B cell (primary cell): ENCODE measurements at regions not wholly inside any gene's neighbourhood (a gene's known extent, or its start where the extent isn't known, plus 50 kb on each side); places are given as distances from the start of the nearest gene placed in this dataset.

Experiments
- ATAC-seq: fragments of 200-7000 bp; cut with Tn5 transposase; one replicate; pipeline ENCODE4 v1.10.0; 2021; ENCODE audit warnings: low read depth, mild to moderate bottlenecking, moderate number of reproducible peaks, moderate library complexity
- CTCF ChIA-PET: fragments of 350-600 bp; sonication (Branson Sonifier 250); formaldehyde crosslinking; loops from one replicate; lab custom pipeline; 2021; ENCODE audit warnings: antibody characterized with exemption, inconsistent platforms; lab: Charles Lee
- POLR2A ChIA-PET: fragments of 350-600 bp; sonication (Branson Sonifier 250); formaldehyde crosslinking; loops from one replicate; lab custom pipeline; 2021; ENCODE audit warnings: antibody characterized with exemption; lab: Charles Lee
- DNase-seq: peaks from one replicate; pipeline ENCODE4 v3.0.0; 2013
- H2AFZ ChIP-seq: 2 replicates; pipeline ENCODE4 v1.6.1; 2012; ENCODE audit warnings: mild to moderate bottlenecking, low read depth, low read length; ENCODE audit not compliant: insufficient read depth, poor library complexity, severe bottlenecking
- H3K27ac ChIP-seq, 2 donors: 1 replicate in 1 of 2; 2 replicates in 1 of 2; pipeline ENCODE4 v1.5.1; 2012 to 2013; ENCODE audit warnings: low read length in 2 of 2, mild to moderate bottlenecking in 2 of 2, moderate library complexity in 1 of 2
- H3K27me3 ChIP-seq, 4 experiments: fragments of 200-600 bp in 1 of 4; sonication (generic) in 1 of 4; replicated peaks in 1 of 4; 1 replicate in 2 of 4; 2 replicates in 2 of 4; pipeline versions ENCODE4 v1.6.1 to v1.7.0; 2013 to 2016; ENCODE audit warnings: low read length in 3 of 4, mild to moderate bottlenecking in 2 of 4, mixed read lengths in 1 of 4, moderate library complexity in 1 of 4; ENCODE audit not compliant: insufficient read depth in 4 of 4, control insufficient read depth in 3 of 4; ENCODE audit errors: control extremely low read depth in 1 of 4
- H3K36me3 ChIP-seq, 2 experiments: replicated peaks in 1 of 2; 1 replicate in 1 of 2; 2 replicates in 1 of 2; pipeline versions ENCODE4 v1.6.1 to v1.7.1; 2013; ENCODE audit warnings: low read length in 1 of 2; ENCODE audit not compliant: insufficient read depth in 2 of 2, control insufficient read depth in 1 of 2; ENCODE audit errors: control extremely low read depth in 1 of 2, extremely low read depth in 1 of 2
- H3K4me1 ChIP-seq, 2 donors: fragments of 200-600 bp in 1 of 2; sonication (generic) in 1 of 2; 1 replicate in 1 of 2; 2 replicates in 1 of 2; pipeline versions ENCODE4 v1.5.1 to v1.6.1; 2013 to 2017; ENCODE audit warnings: low read length in 2 of 2; ENCODE audit not compliant: control insufficient read depth in 2 of 2, insufficient read depth in 2 of 2
- H3K4me2 ChIP-seq: replicated peaks from 2 replicates; pipeline ENCODE3; 2012; ENCODE audit warnings: mild to moderate bottlenecking, low read depth, low read length; ENCODE audit not compliant: poor library complexity, severe bottlenecking
- H3K4me3 ChIP-seq, 5 experiments: fragments of 200-600 bp in 1 of 5; sonication (generic) in 1 of 5; 1 replicate in 3 of 5; 2 replicates in 2 of 5; pipeline versions ENCODE4 v1.5.1 to v1.7.0; 2011 to 2016; ENCODE audit warnings: low read length in 4 of 5, mild to moderate bottlenecking in 4 of 5, low read depth in 2 of 5, control low read depth in 1 of 5, moderate library complexity in 1 of 5; ENCODE audit not compliant: insufficient read depth in 1 of 5; ENCODE audit errors: control extremely low read depth in 1 of 5, extremely low read depth in 1 of 5
- H3K79me2 ChIP-seq: fragments of 200-600 bp; sonication (generic); one replicate; pipeline ENCODE4 v1.6.0; 2016; ENCODE audit warnings: low read length; ENCODE audit not compliant: control insufficient read depth, insufficient read depth
- H3K9ac ChIP-seq: fragments of 200-600 bp; sonication (generic); 2 replicates; pipeline ENCODE4 v1.6.1; 2017; ENCODE audit warnings: mild to moderate bottlenecking, low read length, moderate library complexity
- H3K9me3 ChIP-seq, 3 donors: one replicate each; pipeline versions ENCODE4 v1.6.1 to v1.7.1; 2013; ENCODE audit warnings: low read length in 2 of 3; ENCODE audit not compliant: control insufficient read depth in 2 of 3, insufficient read depth in 1 of 3; ENCODE audit errors: control extremely low read depth in 1 of 3
- H4K20me1 ChIP-seq: 2 replicates; pipeline ENCODE4 v1.6.0; 2012; ENCODE audit warnings: mild to moderate bottlenecking, low read length; ENCODE audit not compliant: insufficient read depth, control insufficient read depth, poor library complexity, severe bottlenecking
- H3K27ac Mint-ChIP-seq: one replicate; pipeline ENCODE4 v1.8.0; 2021; ENCODE audit warnings: mixed read lengths
- H3K27me3 Mint-ChIP-seq: one replicate; pipeline ENCODE4 v1.8.0; 2021; ENCODE audit warnings: mixed read lengths
- H3K4me1 Mint-ChIP-seq: one replicate; pipeline ENCODE4 v1.8.0; 2021; ENCODE audit warnings: mixed read lengths
- H3K4me3 Mint-ChIP-seq: one replicate; pipeline ENCODE4 v1.8.0; 2021; ENCODE audit warnings: mixed read lengths
- H3K9me3 Mint-ChIP-seq: one replicate; pipeline ENCODE4 v1.8.0; 2022; ENCODE audit warnings: mixed read lengths; ENCODE audit not compliant: insufficient read depth
- EZH2 ChIP-seq: IDR thresholded peaks from 2 replicates; pipeline ENCODE4 v1.6.1; 2012; ENCODE audit warnings: borderline replicate concordance, low read depth, mild to moderate bottlenecking, moderate library complexity, low read length; ENCODE audit not compliant: insufficient read depth, poor library complexity, severe bottlenecking
- WGBS: methylation state at CpG from one replicate; pipeline ENCODE4 v1.1.5; 2013; ENCODE audit warnings: missing lambda C conversion rate; ENCODE audit not compliant: insufficient coverage; 5-methylcytosine and 5-hydroxymethylcytosine counted together
- intact Hi-C: fragments of 100-400 bp; cut with micrococcal nuclease; formaldehyde crosslinking; loops from one replicate; pipeline ENCODE4 v1.10.0; 2022
- TF ChIP-seq, protein P1 (sequence below): fragments of 200-600 bp; IDR thresholded peaks from one replicate; pipeline ENCODE4 v1.8.0; 2022; ENCODE audit warnings: antibody characterized with exemption, mild to moderate bottlenecking

DNA sequence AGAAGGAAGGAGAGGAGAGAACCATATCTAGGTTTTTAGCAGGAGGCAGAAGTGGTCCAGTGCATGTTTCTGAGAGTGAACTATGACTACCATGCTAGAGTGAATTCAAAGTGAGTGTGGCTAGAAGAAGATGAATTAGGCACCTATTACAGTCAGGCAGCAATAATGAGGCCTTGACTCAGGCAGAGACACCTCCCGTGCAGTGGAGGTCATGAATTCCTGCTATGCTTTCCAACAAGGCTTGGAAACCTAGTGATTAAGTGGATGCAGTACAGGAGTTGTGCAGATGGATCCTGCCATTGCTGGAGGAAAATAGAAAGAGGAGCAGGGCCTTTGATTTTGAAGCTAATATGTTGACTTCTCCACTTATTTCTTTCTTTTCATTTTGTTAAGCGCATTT lies 581.5 kb downstream of the RWDD3 start:
- Histone ChIP-seq H3K79me2 (no peaks in the 10 kb centered on the region), H3K27ac (no peak overlapping the region), H3K9ac (no peak overlapping the region), H3K4me2 (no peak overlapping the region), H3K27me3 (no peaks in the 10 kb centered on the region), H3K4me3 (no peak overlapping the region), H2AFZ (no peak overlapping the region), H3K9me3 (peaks cover 0 to 1% (median 0%) of the 10 kb centered on the region in 3 donors), H3K36me3 (no peaks in the 10 kb centered on the region), H3K4me1 (no peaks in the 10 kb centered on the region), H4K20me1 (no peaks in the 10 kb centered on the region)
- DNase-seq (no peak), ATAC-seq (no peak)
- H3K4me3 Mint-ChIP-seq: no peak overlapping the region
- WGBS: 100% methylated on average over 1 of the region's 2 CpGs
- H3K27me3 Mint-ChIP-seq: no peaks in the 10 kb centered on the region
- H3K27ac Mint-ChIP-seq: no peak overlapping the region
- no peaks in the 10 kb centered on the region for H3K4me1 Mint-ChIP-seq
- CTCF ChIA-PET: no interaction called here
- intact Hi-C loops: no loop called here
- POLR2A ChIA-PET: no interaction called here
- H3K9me3 Mint-ChIP-seq: peaks cover 2% of the 10 kb centered on the region
- TF ChIP-seq, protein P1, sequence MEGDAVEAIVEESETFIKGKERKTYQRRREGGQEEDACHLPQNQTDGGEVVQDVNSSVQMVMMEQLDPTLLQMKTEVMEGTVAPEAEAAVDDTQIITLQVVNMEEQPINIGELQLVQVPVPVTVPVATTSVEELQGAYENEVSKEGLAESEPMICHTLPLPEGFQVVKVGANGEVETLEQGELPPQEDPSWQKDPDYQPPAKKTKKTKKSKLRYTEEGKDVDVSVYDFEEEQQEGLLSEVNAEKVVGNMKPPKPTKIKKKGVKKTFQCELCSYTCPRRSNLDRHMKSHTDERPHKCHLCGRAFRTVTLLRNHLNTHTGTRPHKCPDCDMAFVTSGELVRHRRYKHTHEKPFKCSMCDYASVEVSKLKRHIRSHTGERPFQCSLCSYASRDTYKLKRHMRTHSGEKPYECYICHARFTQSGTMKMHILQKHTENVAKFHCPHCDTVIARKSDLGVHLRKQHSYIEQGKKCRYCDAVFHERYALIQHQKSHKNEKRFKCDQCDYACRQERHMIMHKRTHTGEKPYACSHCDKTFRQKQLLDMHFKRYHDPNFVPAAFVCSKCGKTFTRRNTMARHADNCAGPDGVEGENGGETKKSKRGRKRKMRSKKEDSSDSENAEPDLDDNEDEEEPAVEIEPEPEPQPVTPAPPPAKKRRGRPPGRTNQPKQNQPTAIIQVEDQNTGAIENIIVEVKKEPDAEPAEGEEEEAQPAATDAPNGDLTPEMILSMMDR: no peak
- no peak for TF ChIP-seq EZH2

DNA sequence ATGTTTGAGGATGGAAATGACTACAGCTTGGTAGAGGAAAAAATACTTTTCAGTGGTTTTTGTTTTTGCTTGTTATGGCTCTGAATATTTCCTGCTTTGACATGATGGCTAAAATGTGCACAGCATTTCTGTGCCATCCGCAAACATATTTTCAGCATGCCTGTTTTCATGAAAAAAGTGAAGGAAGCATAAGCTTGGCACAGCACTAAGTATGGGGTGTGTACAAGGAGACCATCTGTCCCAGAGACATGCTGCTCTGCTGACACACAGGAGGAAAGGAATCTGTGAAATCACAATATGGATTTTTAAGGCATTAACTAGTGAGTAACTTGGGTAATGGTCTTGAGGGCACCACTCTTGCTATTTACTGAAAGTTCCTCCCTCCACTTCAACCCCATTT lies 595.5 kb downstream of the RWDD3 start:
- H3K9me3 Mint-ChIP-seq: peaks cover 3% of the 10 kb centered on the region
- DNase-seq (no peak), ATAC-seq (no peak)
- Histone ChIP-seq H3K9me3 (peaks cover 0 to 3% (median 0%) of the 10 kb centered on the region in 3 donors), H3K27me3 (no peaks in the 10 kb centered on the region), H3K9ac (no peak overlapping the region), H2AFZ (no peak overlapping the region), H3K27ac (no peak overlapping the region), H3K4me2 (no peak overlapping the region), H3K4me1 (no peaks in the 10 kb centered on the region), H3K4me3 (no peak overlapping the region), H3K79me2 (no peaks in the 10 kb centered on the region), H4K20me1 (no peaks in the 10 kb centered on the region), H3K36me3 (no peaks in the 10 kb centered on the region)
- H3K4me1 Mint-ChIP-seq: no peaks in the 10 kb centered on the region
- H3K4me3 Mint-ChIP-seq: no peak overlapping the region
- no peaks in the 10 kb centered on the region for H3K27me3 Mint-ChIP-seq
- no peak overlapping the region for H3K27ac Mint-ChIP-seq
- intact Hi-C loops: no loop called here
- 100% methylated on average over 1 of the region's 1 CpG for WGBS
- ChIA-PET POLR2A (no interaction called here), CTCF (no interaction called here)
- no peak for TF ChIP-seq EZH2
- TF ChIP-seq, protein P1: no peak
